Right lobe of liver (tissue), 4 donors: ENCODE measurements at regions not wholly inside any gene's neighbourhood (a gene's known extent, or its start where the extent isn't known, plus 50 kb on each side); places are given as distances from the start of the nearest gene placed in this dataset.

Experiments used
- POLR2A ChIP-seq: fragments of 450-650 bp; IDR thresholded peaks from one replicate; pipeline ENCODE4 v1.6.1; 2017; ENCODE audit warnings: antibody characterized with exemption, mild to moderate bottlenecking
- TF ChIP-seq, protein P1 (sequence below), 4 donors: fragments of 200-600 bp in 3 of 4; fragments of 450-650 bp in 1 of 4; IDR thresholded peaks; one replicate each; pipeline versions ENCODE4 v1.5.1 to v1.8.0; 2016 to 2022; ENCODE audit warnings: antibody characterized with exemption in 4 of 4, mild to moderate bottlenecking in 2 of 4
- donor health status: DM: no; HTN: no; CAD: no.
- donor health status: DM: no; HTN: no; CAD: no.
- donor health status: DM: no; HTN: yes; CAD: no.

DNA sequence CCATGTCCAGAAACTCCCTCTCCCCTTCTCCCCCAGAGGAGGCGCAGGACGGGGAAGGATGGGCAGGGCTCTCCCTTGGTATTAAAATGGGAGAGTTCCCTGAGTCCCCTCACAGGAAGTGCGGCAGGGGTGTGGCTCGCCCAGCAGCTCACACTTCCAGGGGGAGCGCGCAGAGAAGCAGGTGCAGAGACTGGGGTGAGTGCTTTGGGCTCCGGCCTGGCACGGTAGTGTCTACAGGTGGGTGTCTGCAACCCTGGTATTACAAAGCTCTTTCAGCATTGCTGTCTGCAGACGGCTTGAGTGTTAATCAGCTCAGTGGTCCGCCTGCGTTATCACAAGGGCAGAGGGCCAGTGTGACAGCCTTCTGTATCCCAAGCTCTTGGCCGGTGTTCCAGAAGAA, 114.9 kb upstream of the FBXL7 start:
- TF ChIP-seq, protein P1, sequence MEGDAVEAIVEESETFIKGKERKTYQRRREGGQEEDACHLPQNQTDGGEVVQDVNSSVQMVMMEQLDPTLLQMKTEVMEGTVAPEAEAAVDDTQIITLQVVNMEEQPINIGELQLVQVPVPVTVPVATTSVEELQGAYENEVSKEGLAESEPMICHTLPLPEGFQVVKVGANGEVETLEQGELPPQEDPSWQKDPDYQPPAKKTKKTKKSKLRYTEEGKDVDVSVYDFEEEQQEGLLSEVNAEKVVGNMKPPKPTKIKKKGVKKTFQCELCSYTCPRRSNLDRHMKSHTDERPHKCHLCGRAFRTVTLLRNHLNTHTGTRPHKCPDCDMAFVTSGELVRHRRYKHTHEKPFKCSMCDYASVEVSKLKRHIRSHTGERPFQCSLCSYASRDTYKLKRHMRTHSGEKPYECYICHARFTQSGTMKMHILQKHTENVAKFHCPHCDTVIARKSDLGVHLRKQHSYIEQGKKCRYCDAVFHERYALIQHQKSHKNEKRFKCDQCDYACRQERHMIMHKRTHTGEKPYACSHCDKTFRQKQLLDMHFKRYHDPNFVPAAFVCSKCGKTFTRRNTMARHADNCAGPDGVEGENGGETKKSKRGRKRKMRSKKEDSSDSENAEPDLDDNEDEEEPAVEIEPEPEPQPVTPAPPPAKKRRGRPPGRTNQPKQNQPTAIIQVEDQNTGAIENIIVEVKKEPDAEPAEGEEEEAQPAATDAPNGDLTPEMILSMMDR (IDR thresholded peaks at IDR 0.05) = no peak
- TF ChIP-seq POLR2A = no peak
